ENCODE measurements at regions not wholly inside any gene's neighbourhood (a gene's known extent, or its start where the extent isn't known, plus 50 kb on each side); places are given as distances from the start of the nearest gene placed in this dataset.

- no peaks in the 10 kb centered on the region for H3K27me3 ChIP-seq (replicated peaks in 2 of 5; ENCODE audit: control insufficient read depth in 4 of 5, insufficient read depth in 5 of 5, low read length in 4 of 5)
- DNase-seq = no peak
- no peaks in the 10 kb centered on the region for H3K36me3 ChIP-seq (ENCODE audit: control insufficient read depth in 4 of 4, insufficient read depth in 4 of 4, low read length in 3 of 4)
- H3K4me1 ChIP-seq (ENCODE audit: control extremely low read depth in 1 of 4, control insufficient read depth in 4 of 4, insufficient read depth in 4 of 4, low read length in 3 of 4) = no peaks in the 10 kb centered on the region
- H3K9me3 ChIP-seq (ENCODE audit: control extremely low read depth in 1 of 5, control insufficient read depth in 4 of 5, insufficient read depth in 2 of 5, low read depth in 1 of 5, low read length in 4 of 5) = no peaks in the 10 kb centered on the region
- no peak overlapping the region for H3K4me3 ChIP-seq (ENCODE audit: control insufficient read depth in 1 of 7, extremely low read depth in 1 of 7, insufficient read depth in 4 of 7, low read depth in 2 of 7, low read length in 6 of 7)
- no peak overlapping the region for H3K27ac ChIP-seq (ENCODE audit: insufficient read depth in 1 of 2, low read depth in 1 of 2, low read length in 2 of 2, poor library complexity in 1 of 2, severe bottlenecking in 2 of 2)
- CTCF ChIA-PET = no interaction called here
- WGBS (ENCODE audit: insufficient coverage) = 97% methylated on average over 5 of the region's 5 CpGs
- POLR2A ChIA-PET = no interaction called here
Observed at GRCh38 chr11:109247071-109247470, 174.9 kb upstream of the C11orf87 start.

DNA sequence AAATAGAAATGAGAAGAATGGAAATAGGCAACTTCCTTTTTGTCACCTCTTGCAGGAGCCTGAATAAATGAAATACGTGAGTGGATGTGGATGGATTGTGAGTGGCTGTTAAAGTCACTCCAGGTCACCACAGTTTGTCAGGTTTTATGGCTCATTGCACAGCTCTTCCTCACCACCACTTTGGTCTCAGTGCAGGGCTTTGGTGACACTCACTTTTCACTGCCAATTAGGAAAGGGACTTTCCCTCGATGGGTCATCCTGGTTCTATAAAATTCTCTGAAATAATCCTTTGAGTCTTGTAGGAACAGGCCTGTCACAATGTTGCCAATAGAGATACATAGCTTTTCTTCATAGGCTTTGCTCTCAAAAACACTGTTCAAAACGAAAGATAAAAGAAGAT is 172.4 kb upstream of the C11orf87 start:
- no peaks in the 10 kb centered on the region for H3K36me3 ChIP-seq (ENCODE audit: control insufficient read depth in 4 of 4, insufficient read depth in 4 of 4, low read length in 3 of 4)
- ChIA-PET CTCF (no interaction called here), POLR2A (no interaction called here)
- no peaks in the 10 kb centered on the region for H3K27me3 ChIP-seq (replicated peaks in 2 of 5; ENCODE audit: control insufficient read depth in 4 of 5, insufficient read depth in 5 of 5, low read length in 4 of 5)
- no peak overlapping the region for H3K4me3 ChIP-seq (ENCODE audit: control insufficient read depth in 1 of 7, extremely low read depth in 1 of 7, insufficient read depth in 4 of 7, low read depth in 2 of 7, low read length in 6 of 7)
- DNase-seq = no peak
- no peaks in the 10 kb centered on the region for H3K9me3 ChIP-seq (ENCODE audit: control extremely low read depth in 1 of 5, control insufficient read depth in 4 of 5, insufficient read depth in 2 of 5, low read depth in 1 of 5, low read length in 4 of 5)
- no peak overlapping the region for H3K27ac ChIP-seq (ENCODE audit: insufficient read depth in 1 of 2, low read depth in 1 of 2, low read length in 2 of 2, poor library complexity in 1 of 2, severe bottlenecking in 2 of 2)
- WGBS (ENCODE audit: insufficient coverage) = 71% methylated on average over 3 of the region's 3 CpGs
- no peaks in the 10 kb centered on the region for H3K4me1 ChIP-seq (ENCODE audit: control extremely low read depth in 1 of 4, control insufficient read depth in 4 of 4, insufficient read depth in 4 of 4, low read length in 3 of 4)

DNA sequence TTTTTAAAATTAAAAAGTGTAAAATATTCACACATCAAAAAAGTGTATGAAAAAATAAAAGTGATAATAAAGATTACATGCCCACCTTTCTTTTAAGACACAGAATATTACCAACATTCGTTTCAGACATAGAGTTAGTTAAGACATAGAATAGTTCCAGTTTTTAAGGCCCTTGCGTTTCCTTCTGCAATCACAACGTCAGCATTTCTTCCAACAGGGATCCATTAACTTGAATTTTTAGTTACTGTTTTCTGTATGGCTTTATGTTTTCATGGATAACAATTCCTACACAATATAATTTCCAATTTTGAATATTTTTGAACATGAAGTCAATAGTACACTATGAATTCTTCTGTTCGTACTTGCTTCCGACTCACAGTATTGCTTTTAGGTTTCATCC is 170.8 kb upstream of the C11orf87 start:
- Histone ChIP-seq H3K9me3 (ENCODE audit: control extremely low read depth in 1 of 5, control insufficient read depth in 4 of 5, insufficient read depth in 2 of 5, low read depth in 1 of 5, low read length in 4 of 5) (no peaks in the 10 kb centered on the region), H3K4me3 (ENCODE audit: control insufficient read depth in 1 of 7, extremely low read depth in 1 of 7, insufficient read depth in 4 of 7, low read depth in 2 of 7, low read length in 6 of 7) (no peak overlapping the region), H3K36me3 (ENCODE audit: control insufficient read depth in 4 of 4, insufficient read depth in 4 of 4, low read length in 3 of 4) (no peaks in the 10 kb centered on the region), H3K27ac (ENCODE audit: insufficient read depth in 1 of 2, low read depth in 1 of 2, low read length in 2 of 2, poor library complexity in 1 of 2, severe bottlenecking in 2 of 2) (no peak overlapping the region), H3K27me3 (replicated peaks in 2 of 5; ENCODE audit: control insufficient read depth in 4 of 5, insufficient read depth in 5 of 5, low read length in 4 of 5) (no peaks in the 10 kb centered on the region), H3K4me1 (ENCODE audit: control extremely low read depth in 1 of 4, control insufficient read depth in 4 of 4, insufficient read depth in 4 of 4, low read length in 3 of 4) (no peaks in the 10 kb centered on the region)
- CTCF ChIA-PET = no interaction called here
- POLR2A ChIA-PET = no interaction called here
- DNase-seq = no peak
- no CpG with 5 or more reads among the region's 5 CpGs for WGBS (ENCODE audit: insufficient coverage)

DNA sequence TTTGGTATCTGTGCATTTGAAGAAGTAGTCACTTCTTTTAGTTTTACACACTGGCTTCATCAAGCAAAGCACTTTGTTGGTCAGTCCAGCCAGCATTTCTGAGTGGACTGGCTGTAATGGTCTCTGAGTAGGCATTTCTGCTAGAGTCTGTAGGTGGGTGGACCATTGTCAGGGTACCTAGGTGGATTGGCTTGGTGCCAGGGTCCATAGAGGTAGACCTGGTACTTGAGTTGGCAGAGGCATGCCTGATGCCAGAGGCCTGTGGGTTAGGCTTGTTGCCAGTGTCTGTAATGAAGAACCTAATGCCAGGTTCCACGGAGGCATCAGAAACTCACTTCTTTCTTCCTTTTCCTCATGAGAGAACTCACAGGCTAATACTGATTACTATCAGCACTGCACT is 157.9 kb upstream of the C11orf87 start:
- Histone ChIP-seq H3K36me3 (ENCODE audit: control insufficient read depth in 4 of 4, insufficient read depth in 4 of 4, low read length in 3 of 4) (no peaks in the 10 kb centered on the region), H3K9me3 (ENCODE audit: control extremely low read depth in 1 of 5, control insufficient read depth in 4 of 5, insufficient read depth in 2 of 5, low read depth in 1 of 5, low read length in 4 of 5) (peaks cover 0 to 23% (median 5%) of the 10 kb centered on the region in 5 experiments), H3K27ac (ENCODE audit: insufficient read depth in 1 of 2, low read depth in 1 of 2, low read length in 2 of 2, poor library complexity in 1 of 2, severe bottlenecking in 2 of 2) (no peak overlapping the region), H3K27me3 (replicated peaks in 2 of 5; ENCODE audit: control insufficient read depth in 4 of 5, insufficient read depth in 5 of 5, low read length in 4 of 5) (no peaks in the 10 kb centered on the region), H3K4me1 (ENCODE audit: control extremely low read depth in 1 of 4, control insufficient read depth in 4 of 4, insufficient read depth in 4 of 4, low read length in 3 of 4) (no peaks in the 10 kb centered on the region), H3K4me3 (ENCODE audit: control insufficient read depth in 1 of 7, extremely low read depth in 1 of 7, insufficient read depth in 4 of 7, low read depth in 2 of 7, low read length in 6 of 7) (no peak overlapping the region)
- no CpG with 5 or more reads among the region's 1 CpG for WGBS (ENCODE audit: insufficient coverage)
- POLR2A ChIA-PET = no interaction called here
- CTCF ChIA-PET = no interaction called here
- DNase-seq = no peak

GRCh38 chr11:109267293-109268095 is 154.5 kb upstream of the C11orf87 start:
- Histone ChIP-seq H3K27me3 (replicated peaks in 2 of 5; ENCODE audit: control insufficient read depth in 4 of 5, insufficient read depth in 5 of 5, low read length in 4 of 5) (no peaks in the 10 kb centered on the region), H3K4me3 (ENCODE audit: control insufficient read depth in 1 of 7, extremely low read depth in 1 of 7, insufficient read depth in 4 of 7, low read depth in 2 of 7, low read length in 6 of 7) (no peak overlapping the region), H3K9me3 (ENCODE audit: control extremely low read depth in 1 of 5, control insufficient read depth in 4 of 5, insufficient read depth in 2 of 5, low read depth in 1 of 5, low read length in 4 of 5) (peaks cover 0 to 22% (median 4%) of the 10 kb centered on the region in 5 experiments), H3K4me1 (ENCODE audit: control extremely low read depth in 1 of 4, control insufficient read depth in 4 of 4, insufficient read depth in 4 of 4, low read length in 3 of 4) (no peaks in the 10 kb centered on the region), H3K36me3 (ENCODE audit: control insufficient read depth in 4 of 4, insufficient read depth in 4 of 4, low read length in 3 of 4) (no peaks in the 10 kb centered on the region), H3K27ac (ENCODE audit: insufficient read depth in 1 of 2, low read depth in 1 of 2, low read length in 2 of 2, poor library complexity in 1 of 2, severe bottlenecking in 2 of 2) (no peak overlapping the region)
- DNase-seq = no peak
- ChIA-PET POLR2A (no interaction called here), CTCF (no interaction called here)
- WGBS (ENCODE audit: insufficient coverage) = 81% methylated on average over 2 of the region's 2 CpGs

DNA sequence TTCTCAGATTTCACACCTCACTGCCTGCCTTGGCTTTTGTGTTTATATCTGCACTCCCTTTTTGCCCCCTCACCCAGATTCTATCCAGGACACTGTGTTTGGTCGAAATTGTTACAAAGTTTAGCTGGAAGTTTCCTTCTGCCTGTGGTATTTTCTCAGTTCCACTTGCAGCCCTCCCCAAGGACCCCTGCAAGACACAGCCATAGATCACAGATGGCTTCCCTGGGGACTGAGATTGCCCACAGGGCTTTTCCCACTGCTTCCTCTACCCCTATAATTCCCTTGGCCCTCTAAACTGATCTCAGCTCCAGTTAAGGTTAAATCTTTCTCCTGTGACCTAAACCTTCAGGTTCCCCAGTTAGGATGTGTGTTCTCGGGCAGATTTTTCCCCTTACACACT is 146.1 kb upstream of the C11orf87 start:
- H3K9me3 ChIP-seq (ENCODE audit: control extremely low read depth in 1 of 5, control insufficient read depth in 4 of 5, insufficient read depth in 2 of 5, low read depth in 1 of 5, low read length in 4 of 5) = peaks cover 0 to 3% (median 0%) of the 10 kb centered on the region in 5 experiments
- WGBS (ENCODE audit: insufficient coverage) = 100% methylated on average over 2 of the region's 2 CpGs
- DNase-seq = no peak
- H3K27ac ChIP-seq (ENCODE audit: insufficient read depth in 1 of 2, low read depth in 1 of 2, low read length in 2 of 2, poor library complexity in 1 of 2, severe bottlenecking in 2 of 2) = no peak overlapping the region
- H3K27me3 ChIP-seq (replicated peaks in 2 of 5; ENCODE audit: control insufficient read depth in 4 of 5, insufficient read depth in 5 of 5, low read length in 4 of 5) = no peaks in the 10 kb centered on the region
- H3K36me3 ChIP-seq (ENCODE audit: control insufficient read depth in 4 of 4, insufficient read depth in 4 of 4, low read length in 3 of 4) = no peaks in the 10 kb centered on the region
- no peak overlapping the region for H3K4me3 ChIP-seq (ENCODE audit: control insufficient read depth in 1 of 7, extremely low read depth in 1 of 7, insufficient read depth in 4 of 7, low read depth in 2 of 7, low read length in 6 of 7)
- no peaks in the 10 kb centered on the region for H3K4me1 ChIP-seq (ENCODE audit: control extremely low read depth in 1 of 4, control insufficient read depth in 4 of 4, insufficient read depth in 4 of 4, low read length in 3 of 4)
- POLR2A ChIA-PET = interaction anchor here (0.6 kb wide), 1 partner anchor 18 kb away, joined by 5 read pairs; no protein-coding TSS in a partner anchor
- CTCF ChIA-PET = no interaction called here

GRCh38 chr11:109285465-109285864 is 136.5 kb upstream of the C11orf87 start:
- ChIA-PET CTCF (no interaction called here), POLR2A (no interaction called here)
- DNase-seq = no peak
- Histone ChIP-seq H3K27ac (ENCODE audit: insufficient read depth in 1 of 2, low read depth in 1 of 2, low read length in 2 of 2, poor library complexity in 1 of 2, severe bottlenecking in 2 of 2) (no peak overlapping the region), H3K4me3 (ENCODE audit: control insufficient read depth in 1 of 7, extremely low read depth in 1 of 7, insufficient read depth in 4 of 7, low read depth in 2 of 7, low read length in 6 of 7) (no peak overlapping the region), H3K9me3 (ENCODE audit: control extremely low read depth in 1 of 5, control insufficient read depth in 4 of 5, insufficient read depth in 2 of 5, low read depth in 1 of 5, low read length in 4 of 5) (peaks cover 0 to 11% (median 0%) of the 10 kb centered on the region in 5 experiments), H3K36me3 (ENCODE audit: control insufficient read depth in 4 of 4, insufficient read depth in 4 of 4, low read length in 3 of 4) (no peaks in the 10 kb centered on the region), H3K4me1 (ENCODE audit: control extremely low read depth in 1 of 4, control insufficient read depth in 4 of 4, insufficient read depth in 4 of 4, low read length in 3 of 4) (no peaks in the 10 kb centered on the region), H3K27me3 (replicated peaks in 2 of 5; ENCODE audit: control insufficient read depth in 4 of 5, insufficient read depth in 5 of 5, low read length in 4 of 5) (no peaks in the 10 kb centered on the region)
- 100% methylated on average over 1 of the region's 2 CpGs for WGBS (ENCODE audit: insufficient coverage)
